H54 (cell line): ENCODE measurements at regions not wholly inside any gene's neighbourhood (a gene's known extent, or its start where the extent isn't known, plus 50 kb on each side); places are given as distances from the start of the nearest gene placed in this dataset.

Experiments used
- DNase-seq: peaks from one replicate; pipeline ENCODE4 v3.0.0; 2011; ENCODE audit warnings: low spot score, mixed read lengths; ENCODE audit not compliant: insufficient read length
- FAIRE-seq: peaks from 3 replicates; lab custom pipeline; 2011; peaks lifted over from hg19 to GRCh38; lab: Jason Lieb, UNC
- POLR2A ChIP-seq: IDR thresholded peaks from 2 replicates; pipeline ENCODE4 v1.6.1; 2011; ENCODE audit warnings: low read depth, mild to moderate bottlenecking, low read length

- no peak for TF ChIP-seq POLR2A
- no peak for FAIRE-seq
- DNase-seq = no peak
Observed at GRCh38 chr11:116614306-116615210, 158.2 kb downstream of the BUD13 start.

- no peak for TF ChIP-seq POLR2A
- no peak for FAIRE-seq
Observed at GRCh38 chr11:116613206-116613875, 159.4 kb downstream of the BUD13 start.

GRCh38 chr11:116611998-116612620 is 160.7 kb downstream of the BUD13 start:
- FAIRE-seq = no peak
- no peak for DNase-seq
- TF ChIP-seq POLR2A = no peak

More at GRCh38 chr11:116613206-116613875, 159.4 kb downstream of the BUD13 start:
- DNase-seq = no peak

- FAIRE-seq (no peak), DNase-seq (no peak)
- TF ChIP-seq POLR2A = no peak
Observed at GRCh38 chr11:116610190-116610589, 162.6 kb downstream of the BUD13 start.

DNA sequence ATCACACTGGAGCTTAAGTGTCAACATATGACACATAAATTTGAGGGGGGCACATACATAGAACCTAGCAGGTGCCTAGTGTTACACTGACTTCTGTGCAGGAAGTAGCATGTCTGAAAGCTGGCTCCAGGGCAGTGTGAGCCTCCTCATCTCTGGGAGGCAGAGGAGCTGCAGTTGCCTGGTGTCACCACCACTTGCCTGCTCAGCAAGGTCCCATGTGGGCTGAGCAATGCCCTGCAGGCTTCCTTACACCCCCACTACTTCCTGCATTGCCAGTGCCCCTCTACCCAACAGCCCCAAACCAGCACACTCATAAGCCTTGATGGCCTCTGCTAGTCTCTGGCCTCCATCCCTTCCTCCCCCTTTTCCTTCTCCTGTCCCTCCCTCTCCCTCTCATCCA is 165.8 kb downstream of the BUD13 start:
- FAIRE-seq (no peak), DNase-seq (no peak)
- no peak for TF ChIP-seq POLR2A

- TF ChIP-seq POLR2A = no peak
- FAIRE-seq = no peak
- no peak for DNase-seq
Observed at GRCh38 chr11:116605543-116606459, 167.0 kb downstream of the BUD13 start.

DNA sequence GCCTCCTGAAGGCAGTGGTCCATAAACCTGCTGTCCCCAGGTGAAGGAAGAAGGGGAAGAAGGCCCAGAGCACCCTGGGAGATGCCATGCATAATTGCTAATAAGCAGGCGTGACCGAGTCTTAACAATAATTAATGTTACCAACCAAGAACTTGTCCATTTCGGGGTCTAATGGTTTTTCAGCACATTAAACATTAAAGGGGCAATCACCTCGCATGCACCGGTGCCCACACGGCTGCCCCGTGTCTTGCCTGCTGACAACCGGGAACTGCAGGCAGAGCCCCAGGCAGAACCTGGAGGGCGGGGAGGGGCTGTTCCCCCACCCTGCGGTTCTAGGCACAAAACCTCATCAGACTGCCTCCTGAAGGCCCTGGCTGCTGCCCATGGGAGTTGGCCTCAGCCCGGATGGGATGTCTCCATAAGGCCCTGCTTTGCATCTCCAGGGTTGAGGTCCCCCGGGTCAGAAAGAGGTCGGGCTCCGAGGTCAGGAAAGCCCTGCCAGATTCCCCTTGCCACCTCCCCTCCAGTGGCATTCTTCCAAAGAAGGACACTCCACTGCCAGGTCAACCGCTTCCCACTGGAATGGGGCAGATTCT is 169.0 kb downstream of the BUD13 start:
- FAIRE-seq (no peak), DNase-seq (no peak)
- TF ChIP-seq POLR2A = no peak

- FAIRE-seq (no peak), DNase-seq (no peak)
Observed at GRCh38 chr11:116602637-116602942, 170.2 kb downstream of the BUD13 start.

DNA sequence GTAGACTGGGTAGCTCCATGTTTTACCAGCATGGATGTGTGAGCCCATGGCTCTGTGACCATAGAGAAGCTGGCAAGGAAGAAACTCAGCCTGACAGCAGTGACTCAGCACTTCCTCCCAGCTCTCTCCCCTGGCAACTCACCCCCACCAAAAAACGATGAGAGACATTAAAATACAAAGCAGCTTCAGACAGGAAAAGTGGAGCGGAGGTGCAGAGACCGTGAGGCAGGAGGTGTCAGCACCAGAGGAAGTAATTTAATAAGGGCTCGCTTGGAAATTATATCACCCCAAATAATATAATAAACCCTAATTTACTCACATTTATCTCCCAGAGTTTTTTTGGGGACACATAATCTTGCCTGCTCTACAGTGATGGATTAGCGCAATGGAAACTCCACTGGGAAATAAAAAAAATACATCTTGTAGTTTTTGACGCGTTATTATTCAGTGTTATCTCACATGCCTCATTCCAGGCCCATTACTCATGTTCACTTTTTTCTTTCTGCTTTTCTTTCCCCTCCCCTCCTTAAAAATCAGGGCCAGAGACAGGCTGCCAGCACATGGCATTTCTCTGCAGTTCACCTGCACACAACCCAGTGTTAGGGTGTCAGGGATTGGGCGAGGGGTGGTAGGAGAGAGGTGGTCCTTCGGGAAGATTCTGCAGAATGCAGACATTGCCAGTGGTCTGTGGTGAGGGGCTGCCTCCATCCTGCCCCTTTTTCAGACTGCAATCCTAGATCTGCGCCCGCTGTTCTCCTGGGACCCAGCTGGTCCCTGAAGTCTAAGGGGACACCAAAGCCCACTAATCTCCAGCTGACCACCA is 170.8 kb downstream of the BUD13 start:
- no peak for TF ChIP-seq POLR2A
- no peak for DNase-seq
- no peak for FAIRE-seq

More at GRCh38 chr11:116602637-116602942, 170.2 kb downstream of the BUD13 start:
- no peak for TF ChIP-seq POLR2A

DNA sequence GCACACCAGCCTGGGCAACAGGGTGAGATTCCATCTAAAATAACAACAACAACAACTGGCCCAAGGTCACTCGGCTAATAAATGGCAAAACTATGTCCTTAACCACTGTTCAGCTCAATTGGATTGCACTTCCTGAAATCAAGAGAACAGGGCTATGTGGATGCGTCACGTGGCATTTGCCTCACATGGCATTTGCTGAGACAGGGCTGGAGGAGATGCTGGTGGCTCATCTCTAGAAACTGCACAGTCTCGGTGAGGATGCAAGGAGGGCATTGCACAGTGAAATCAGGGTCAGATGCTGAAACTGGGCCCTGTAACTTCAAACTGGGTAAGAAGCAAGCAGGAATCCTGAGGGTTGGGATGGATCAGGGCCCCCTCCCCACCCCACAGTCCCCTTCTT is 171.9 kb downstream of the BUD13 start:
- DNase-seq (no peak), FAIRE-seq (no peak)
- TF ChIP-seq POLR2A = no peak

- no peak for DNase-seq
- FAIRE-seq = no peak
- TF ChIP-seq POLR2A = no peak
Observed at GRCh38 chr11:116598556-116598955, 174.2 kb downstream of the BUD13 start.

- FAIRE-seq (no peak), DNase-seq (no peak)
- TF ChIP-seq POLR2A = no peak
Observed at GRCh38 chr11:116598036-116598435, 174.8 kb downstream of the BUD13 start.
